ENCODE measurements at regions not wholly inside any gene's neighbourhood (a gene's known extent, or its start where the extent isn't known, plus 50 kb on each side); places are given as distances from the start of the nearest gene placed in this dataset.
"Not testable (repeated sequence)": the region's sequence is repeated elsewhere in the genome, so short reads cannot be mapped to it uniquely, and the experiment has no call there.

GRCh38 chr5:111948092-111948841 is 191.3 kb upstream of the NREP start:
- DNase-seq (ENCODE audit: extremely low read depth, low read depth, low spot score), result no peak

- DNase-seq (ENCODE audit: extremely low read depth, low read depth, low spot score), result no peak
Observed at GRCh38 chr5:111946556-111946955, 189.6 kb upstream of the NREP start.

- DNase-seq (ENCODE audit: extremely low read depth, low read depth, low spot score), result no peak
Observed at GRCh38 chr5:111945535-111945934, 188.5 kb upstream of the NREP start.

- DNase-seq (ENCODE audit: extremely low read depth, low read depth, low spot score), result no peak
Observed at GRCh38 chr5:111942661-111943401, 185.8 kb upstream of the NREP start.

- no peak for DNase-seq (ENCODE audit: extremely low read depth, low read depth, low spot score)
Observed at GRCh38 chr5:111942201-111942600, 185.2 kb upstream of the NREP start.

- no peak for DNase-seq (ENCODE audit: extremely low read depth, low read depth, low spot score)
Observed at GRCh38 chr5:111937094-111937493, 180.1 kb upstream of the NREP start.

GRCh38 chr5:111935835-111936234 is 178.8 kb upstream of the NREP start:
- no peak for DNase-seq (ENCODE audit: extremely low read depth, low read depth, low spot score)

- no peak for DNase-seq (ENCODE audit: extremely low read depth, low read depth, low spot score)
Observed at GRCh38 chr5:111935009-111935408, 178.0 kb upstream of the NREP start.

- DNase-seq (ENCODE audit: extremely low read depth, low read depth, low spot score), result no peak
Observed at GRCh38 chr5:111934511-111934910, 177.5 kb upstream of the NREP start.

GRCh38 chr5:111933086-111933485 is 176.1 kb upstream of the NREP start:
- no peak for DNase-seq (ENCODE audit: extremely low read depth, low read depth, low spot score)

- no peak for DNase-seq (ENCODE audit: extremely low read depth, low read depth, low spot score)
Observed at GRCh38 chr5:111932628-111933027, 175.6 kb upstream of the NREP start.

- no peak for DNase-seq (ENCODE audit: extremely low read depth, low read depth, low spot score)
Observed at GRCh38 chr5:111932199-111932598, 175.2 kb upstream of the NREP start.

- no peak for DNase-seq (ENCODE audit: extremely low read depth, low read depth, low spot score)
Observed at GRCh38 chr5:111931655-111932054, 174.7 kb upstream of the NREP start.

- no peak for DNase-seq (ENCODE audit: extremely low read depth, low read depth, low spot score)
Observed at GRCh38 chr5:111930905-111931461, 174.0 kb upstream of the NREP start.

- DNase-seq (ENCODE audit: extremely low read depth, low read depth, low spot score), result no peak
Observed at GRCh38 chr5:111930449-111930848, 173.5 kb upstream of the NREP start.

- no peak for DNase-seq (ENCODE audit: extremely low read depth, low read depth, low spot score)
Observed at GRCh38 chr5:111929867-111930266, 172.9 kb upstream of the NREP start.

- no peak for DNase-seq (ENCODE audit: extremely low read depth, low read depth, low spot score)
Observed at GRCh38 chr5:111929261-111929660, 172.3 kb upstream of the NREP start.

GRCh38 chr5:111928511-111928910 is 171.5 kb upstream of the NREP start:
- DNase-seq (ENCODE audit: extremely low read depth, low read depth, low spot score), result no peak

- no peak for DNase-seq (ENCODE audit: extremely low read depth, low read depth, low spot score)
Observed at GRCh38 chr5:111927191-111927590, 170.2 kb upstream of the NREP start.

- DNase-seq (ENCODE audit: extremely low read depth, low read depth, low spot score), result no peak
Observed at GRCh38 chr5:111926026-111926425, 169.0 kb upstream of the NREP start.

- no peak for DNase-seq (ENCODE audit: extremely low read depth, low read depth, low spot score)
Observed at GRCh38 chr5:111922344-111922743, 165.3 kb upstream of the NREP start.

GRCh38 chr5:111921691-111922090 is 164.7 kb upstream of the NREP start:
- not testable (repeated sequence) for DNase-seq (ENCODE audit: extremely low read depth, low read depth, low spot score)

Measured in glomerular endothelial cell (primary cell).